ENCODE measurements at regions not wholly inside any gene's neighbourhood (a gene's known extent, or its start where the extent isn't known, plus 50 kb on each side); places are given as distances from the start of the nearest gene placed in this dataset.

GRCh38 chr1:54461731-54462596 lies 55.8 kb upstream of the SSBP3 start:
- Histone ChIP-seq H3K79me2 (ENCODE audit: insufficient read depth, low read depth, low read length) (no peaks in the 10 kb centered on the region), H3K4me2 (ENCODE audit: low read length) (no peak overlapping the region), H3K9me3 (ENCODE audit: low read length) (no peaks in the 10 kb centered on the region), H2AFZ (ENCODE audit: low read length) (no peak overlapping the region), H3K4me1 (ENCODE audit: insufficient read depth, low read length, poor library complexity, severe bottlenecking) (peaks cover 13% of the 10 kb centered on the region), H3K27ac (ENCODE audit: low read depth, low read length, poor library complexity, severe bottlenecking) (no peak overlapping the region), H3K9me2 (ENCODE audit: insufficient read depth, low read length) (no peaks in the 10 kb centered on the region), H3K36me3 (ENCODE audit: insufficient read depth, low read length) (no peaks in the 10 kb centered on the region), H4K20me1 (ENCODE audit: insufficient read depth, low read length) (no peaks in the 10 kb centered on the region), H3K4me3 (ENCODE audit: low read depth, low read length, poor library complexity, severe bottlenecking) (no peak overlapping the region)
- no TSS peak for BruUV-seq (replicated peaks)
- TF ChIP-seq CTCF (conservative IDR thresholded peaks at IDR 0.05; ENCODE audit: low read length) (no peak), EZH2phosphoT487 (IDR thresholded peaks at IDR 0.05; ENCODE audit: borderline replicate concordance, low read depth, low read length) (no peak)
- POLR2A ChIA-PET = interaction anchor here (0.6 to 1.1 kb wide), 2 partner anchors 49 to 54 kb away, joined by 3 read pairs; no protein-coding TSS in a partner anchor
- CTCF ChIA-PET (ENCODE audit: unreplicated experiment) = no interaction called here
- DNase-seq (ENCODE audit: low spot score) = no peak
- intact Hi-C loops (cut with micrococcal nuclease; ENCODE audit: unreplicated experiment) = no loop called here

- Histone ChIP-seq H3K4me1 (ENCODE audit: insufficient read depth, low read length, poor library complexity, severe bottlenecking) (peaks cover 13% of the 10 kb centered on the region), H4K20me1 (ENCODE audit: insufficient read depth, low read length) (no peaks in the 10 kb centered on the region), H3K79me2 (ENCODE audit: insufficient read depth, low read depth, low read length) (no peaks in the 10 kb centered on the region), H3K27ac (ENCODE audit: low read depth, low read length, poor library complexity, severe bottlenecking) (no peak overlapping the region), H3K9me2 (ENCODE audit: insufficient read depth, low read length) (no peaks in the 10 kb centered on the region), H3K9me3 (ENCODE audit: low read length) (no peaks in the 10 kb centered on the region), H3K4me3 (ENCODE audit: low read depth, low read length, poor library complexity, severe bottlenecking) (no peak overlapping the region), H2AFZ (ENCODE audit: low read length) (no peak overlapping the region), H3K36me3 (ENCODE audit: insufficient read depth, low read length) (no peaks in the 10 kb centered on the region), H3K4me2 (ENCODE audit: low read length) (no peak overlapping the region)
- no TSS peak for BruUV-seq (replicated peaks)
- ChIA-PET POLR2A (no interaction called here), CTCF (ENCODE audit: unreplicated experiment) (no interaction called here)
- no peak for TF ChIP-seq EZH2phosphoT487 (IDR thresholded peaks at IDR 0.05; ENCODE audit: borderline replicate concordance, low read depth, low read length)
- TF ChIP-seq CTCF (conservative IDR thresholded peaks at IDR 0.05; ENCODE audit: low read length) = no peak
- no peak for DNase-seq (ENCODE audit: low spot score)
- intact Hi-C loops (cut with micrococcal nuclease; ENCODE audit: unreplicated experiment) = no loop called here
Observed at GRCh38 chr1:54460861-54461387, 54.7 kb upstream of the SSBP3 start.

- ChIA-PET CTCF (ENCODE audit: unreplicated experiment) (interaction anchor here (0.7 kb wide), 1 partner anchor 167 kb away, joined by 4 read pairs; no protein-coding TSS in a partner anchor), POLR2A (no interaction called here)
- H3K9me3 ChIP-seq (ENCODE audit: low read length) = no peaks in the 10 kb centered on the region
- no peaks in the 10 kb centered on the region for H4K20me1 ChIP-seq (ENCODE audit: insufficient read depth, low read length)
- DNase-seq (ENCODE audit: low spot score) = no peak
- no peak overlapping the region for H2AFZ ChIP-seq (ENCODE audit: low read length)
- H3K9me2 ChIP-seq (ENCODE audit: insufficient read depth, low read length) = no peaks in the 10 kb centered on the region
- H3K4me2 ChIP-seq (ENCODE audit: low read length) = no peak overlapping the region
- H3K4me3 ChIP-seq (ENCODE audit: low read depth, low read length, poor library complexity, severe bottlenecking) = no peak overlapping the region
- no TSS peak for BruUV-seq (replicated peaks)
- H3K36me3 ChIP-seq (ENCODE audit: insufficient read depth, low read length) = no peaks in the 10 kb centered on the region
- peaks cover 13% of the 10 kb centered on the region for H3K4me1 ChIP-seq (ENCODE audit: insufficient read depth, low read length, poor library complexity, severe bottlenecking)
- no peak for TF ChIP-seq CTCF (conservative IDR thresholded peaks at IDR 0.05; ENCODE audit: low read length)
- no peak for TF ChIP-seq EZH2phosphoT487 (IDR thresholded peaks at IDR 0.05; ENCODE audit: borderline replicate concordance, low read depth, low read length)
- H3K27ac ChIP-seq (ENCODE audit: low read depth, low read length, poor library complexity, severe bottlenecking) = no peak overlapping the region
- intact Hi-C loops (cut with micrococcal nuclease; ENCODE audit: unreplicated experiment) = no loop called here
- no peaks in the 10 kb centered on the region for H3K79me2 ChIP-seq (ENCODE audit: insufficient read depth, low read depth, low read length)
Observed at GRCh38 chr1:54460351-54460750, 54.2 kb upstream of the SSBP3 start.

All from OCI-LY7 (cell line).